CD4-positive, alpha-beta T cell (primary cell): ENCODE measurements at regions not wholly inside any gene's neighbourhood (a gene's known extent, or its start where the extent isn't known, plus 50 kb on each side); places are given as distances from the start of the nearest gene placed in this dataset.

Experiments
- ATAC-seq: fragments of 200-7000 bp; cut with Tn5 transposase; one replicate; pipeline ENCODE4 v1.10.0; 2022; ENCODE audit warnings: mild to moderate bottlenecking; ENCODE audit not compliant: poor library complexity
- CTCF ChIA-PET: fragments of 350-600 bp; sonication (Branson Sonifier 250); formaldehyde crosslinking; loops from one replicate; lab custom pipeline; 2021; ENCODE audit warnings: antibody characterized with exemption, inconsistent platforms; lab: Charles Lee
- POLR2A ChIA-PET: fragments of 350-600 bp; sonication (Branson Sonifier 250); formaldehyde crosslinking; loops from one replicate; lab custom pipeline; 2021; ENCODE audit warnings: antibody characterized with exemption, inconsistent platforms; lab: Charles Lee
- DNase-seq, 14 experiments: peaks; one replicate each; pipeline ENCODE4 v3.0.0-alpha.2; 2013 to 2020; ENCODE audit warnings: mixed read lengths in 2 of 14
- H3K27ac ChIP-seq, 2 donors: one replicate each; pipeline versions ENCODE4 v1.5.1 to v1.7.0; 2013; ENCODE audit warnings: low read length in 2 of 2, low read depth in 1 of 2, mild to moderate bottlenecking in 1 of 2
- H3K27me3 ChIP-seq, 2 experiments: 1 replicate in 1 of 2; 2 replicates in 1 of 2; pipeline versions ENCODE4 v1.6.1 to v1.7.0; 2013; ENCODE audit warnings: low read length in 2 of 2, control low read depth in 1 of 2, mild to moderate bottlenecking in 1 of 2, moderate library complexity in 1 of 2; ENCODE audit not compliant: insufficient read depth in 2 of 2, control insufficient read depth in 1 of 2
- H3K36me3 ChIP-seq: one replicate; pipeline ENCODE4 v1.6.1; 2013; ENCODE audit warnings: low read length, control low read depth; ENCODE audit not compliant: insufficient read depth
- H3K4me1 ChIP-seq: one replicate; pipeline ENCODE4 v1.6.1; 2013; ENCODE audit warnings: low read length, control low read depth; ENCODE audit not compliant: insufficient read depth
- H3K4me3 ChIP-seq: one replicate; pipeline ENCODE4 v1.5.1; 2013; ENCODE audit warnings: mild to moderate bottlenecking, low read length, moderate library complexity
- H3K9me3 ChIP-seq, 2 experiments: 1 replicate in 1 of 2; 2 replicates in 1 of 2; pipeline versions ENCODE4 v1.6.1 to v1.7.0; 2013; ENCODE audit warnings: low read length in 2 of 2, mild to moderate bottlenecking in 2 of 2, control low read depth in 1 of 2, moderate library complexity in 1 of 2; ENCODE audit not compliant: control insufficient read depth in 1 of 2, insufficient read depth in 1 of 2
- H3K27ac Mint-ChIP-seq: one replicate; pipeline ENCODE4 v1.8.0; 2020; ENCODE audit warnings: mixed read lengths
- H3K27me3 Mint-ChIP-seq: one replicate; pipeline ENCODE4 v1.8.0; 2021; ENCODE audit warnings: mixed read lengths
- H3K36me3 Mint-ChIP-seq: one replicate; pipeline ENCODE4 v1.8.0; 2021; ENCODE audit warnings: low read depth, mixed read lengths
- H3K4me1 Mint-ChIP-seq: one replicate; pipeline ENCODE4 v1.8.0; 2021; ENCODE audit warnings: low read depth, mixed read lengths
- H3K4me3 Mint-ChIP-seq: one replicate; pipeline ENCODE4 v1.8.0; 2020; ENCODE audit warnings: mild to moderate bottlenecking, mixed read lengths
- H3K9me3 Mint-ChIP-seq: one replicate; pipeline ENCODE4 v1.8.0; 2020; ENCODE audit warnings: mixed read lengths
- CTCF ChIP-seq: fragments of 200-600 bp; IDR thresholded peaks from one replicate; pipeline ENCODE4 v1.8.0; 2022; ENCODE audit warnings: antibody characterized with exemption, mild to moderate bottlenecking
- intact Hi-C, 2 experiments: fragments of 100-400 bp; cut with DNase I in 1 of 2; cut with micrococcal nuclease in 1 of 2; formaldehyde crosslinking; loops; one replicate each; pipeline versions ENCODE4 v1.15.1 to v1.9.0; 2023 to 2025; cut with DNase I, micrococcal nuclease

DNA sequence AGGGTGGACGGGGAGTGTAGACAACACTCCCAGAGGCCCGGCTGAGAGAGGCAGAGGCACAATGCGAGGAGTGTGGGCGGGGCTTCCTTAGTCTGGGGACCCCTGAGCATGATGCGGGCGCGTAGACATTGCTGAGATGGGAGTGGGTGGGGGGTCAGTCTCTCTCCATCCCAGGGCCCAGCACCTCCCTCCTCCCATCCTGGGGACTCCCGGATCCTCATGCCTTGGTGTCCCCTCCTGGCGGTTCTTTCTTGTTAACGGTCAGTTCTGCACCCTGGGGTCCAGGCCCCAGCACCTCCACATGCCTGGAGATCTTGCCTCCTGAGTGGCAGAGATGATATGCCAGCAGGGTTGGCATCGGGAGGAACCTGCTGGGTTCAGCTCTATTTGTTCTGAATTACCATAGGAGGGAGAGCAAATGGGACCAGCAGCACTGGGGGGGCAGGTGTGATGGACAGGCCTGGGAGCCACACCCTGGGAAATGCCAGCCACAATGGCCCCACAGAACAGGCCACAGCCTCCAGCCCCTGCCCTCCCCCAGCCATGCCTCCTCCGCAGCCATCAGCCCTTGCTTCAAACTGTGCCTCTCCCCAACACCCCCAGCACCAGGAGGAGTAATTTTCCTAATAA lies 55.7 kb downstream of the RTL6 start:
- Mint-ChIP-seq H3K27ac (no peak overlapping the region), H3K9me3 (peaks cover 2% of the 10 kb centered on the region), H3K4me1 (no peaks in the 10 kb centered on the region), H3K27me3 (no peaks in the 10 kb centered on the region), H3K4me3 (no peak overlapping the region), H3K36me3 (no peaks in the 10 kb centered on the region)
- H3K9me3 ChIP-seq = peaks cover 0 to 11% of the 10 kb centered on the region in 2 experiments
- POLR2A ChIA-PET = no interaction called here
- no peak for ATAC-seq
- DNase-seq = no peak
- no peak overlapping the region for H3K4me3 ChIP-seq
- intact Hi-C loops = no loop called here
- no peak overlapping the region for H3K27ac ChIP-seq
- CTCF ChIA-PET = no interaction called here
- no peaks in the 10 kb centered on the region for H3K4me1 ChIP-seq
- no peak for TF ChIP-seq CTCF
- H3K27me3 ChIP-seq = no peaks in the 10 kb centered on the region
- no peaks in the 10 kb centered on the region for H3K36me3 ChIP-seq

GRCh38 chr22:44441401-44442185 lies 56.4 kb downstream of the RTL6 start:
- Mint-ChIP-seq H3K27ac (no peak overlapping the region), H3K9me3 (peaks cover 2% of the 10 kb centered on the region), H3K36me3 (no peaks in the 10 kb centered on the region), H3K4me3 (no peak overlapping the region), H3K4me1 (no peaks in the 10 kb centered on the region), H3K27me3 (no peaks in the 10 kb centered on the region)
- Histone ChIP-seq H3K4me3 (no peak overlapping the region), H3K9me3 (peaks cover 0 to 11% of the 10 kb centered on the region in 2 experiments), H3K27ac (no peak overlapping the region), H3K36me3 (no peaks in the 10 kb centered on the region), H3K27me3 (no peaks in the 10 kb centered on the region), H3K4me1 (no peaks in the 10 kb centered on the region)
- ATAC-seq (no peak), DNase-seq (no peak)
- ChIA-PET CTCF (no interaction called here), POLR2A (no interaction called here)
- no peak for TF ChIP-seq CTCF
- intact Hi-C loops = no loop called here

DNA sequence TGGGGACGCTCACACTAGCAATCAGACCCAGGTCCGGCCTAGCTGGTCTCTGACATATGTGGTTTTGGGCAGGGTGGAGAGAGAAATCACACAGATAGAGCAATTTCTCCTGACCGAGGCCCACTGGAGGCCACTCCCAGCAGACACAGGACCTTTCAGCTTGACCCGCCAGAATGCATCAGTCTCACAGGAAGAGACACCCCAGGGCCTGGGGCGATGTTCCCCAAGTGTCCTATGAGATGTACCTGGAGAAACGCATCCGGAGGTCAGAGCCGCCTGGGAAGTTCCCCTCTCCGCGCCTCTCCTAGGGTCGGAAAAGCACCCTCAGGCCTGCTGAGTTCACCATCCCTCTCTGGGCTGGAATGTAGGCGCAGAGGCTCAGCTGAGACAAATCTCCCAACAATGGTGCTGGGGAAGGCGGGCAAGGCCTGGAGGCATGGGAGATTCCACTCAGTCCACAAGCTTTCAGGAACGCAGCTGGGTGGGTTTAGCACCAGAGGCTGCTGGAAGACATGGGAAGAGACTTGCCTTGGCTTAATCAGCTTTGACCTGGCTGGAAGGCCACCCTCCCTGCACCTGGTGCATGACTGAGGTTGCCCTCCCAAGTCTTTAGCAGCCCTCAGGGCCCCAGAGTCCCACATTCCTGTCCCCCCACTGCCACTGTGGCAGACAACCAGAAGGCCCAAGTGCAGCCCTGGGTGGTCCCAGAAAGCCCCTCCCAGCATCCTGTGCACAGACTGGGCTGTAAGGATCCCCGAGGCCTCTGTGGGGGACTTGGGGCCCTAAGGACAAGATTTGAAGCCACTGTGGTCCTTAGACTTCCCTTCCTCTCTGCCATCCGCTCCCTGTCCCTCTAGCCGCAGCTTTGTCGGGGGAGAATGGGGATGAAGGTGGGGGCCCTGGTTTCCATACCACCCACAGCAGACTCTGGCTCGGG lies 57.5 kb downstream of the RTL6 start:
- Mint-ChIP-seq H3K9me3 (no peaks in the 10 kb centered on the region), H3K36me3 (no peaks in the 10 kb centered on the region), H3K27me3 (no peaks in the 10 kb centered on the region), H3K4me3 (no peak overlapping the region), H3K27ac (no peak overlapping the region), H3K4me1 (no peaks in the 10 kb centered on the region)
- H3K27ac ChIP-seq = no peak overlapping the region
- no peaks in the 10 kb centered on the region for H3K4me1 ChIP-seq
- H3K4me3 ChIP-seq = no peak overlapping the region
- ATAC-seq (no peak), DNase-seq (no peak)
- no peaks in the 10 kb centered on the region for H3K27me3 ChIP-seq
- peaks cover 0 to 4% of the 10 kb centered on the region in 2 experiments for H3K9me3 ChIP-seq
- CTCF ChIA-PET = no interaction called here
- no peak for TF ChIP-seq CTCF
- intact Hi-C loops = no loop called here
- POLR2A ChIA-PET = no interaction called here
- no peaks in the 10 kb centered on the region for H3K36me3 ChIP-seq
